CD14-positive monocyte (primary cell): ENCODE measurements at regions not wholly inside any gene's neighbourhood (a gene's known extent, or its start where the extent isn't known, plus 50 kb on each side); places are given as distances from the start of the nearest gene placed in this dataset.

Experiments
- DNase-seq, 3 donors: peaks; one replicate each; pipeline ENCODE4 v3.0.0-alpha.2; 2011 to 2022
- H2AFZ ChIP-seq: 2 replicates; pipeline ENCODE4 v1.6.0; 2012; ENCODE audit warnings: mild to moderate bottlenecking, low read depth, low read length, inconsistent platforms; ENCODE audit not compliant: insufficient read depth, poor library complexity, severe bottlenecking
- H3K27ac ChIP-seq, 2 donors: 1 replicate in 1 of 2; 2 replicates in 1 of 2; pipeline ENCODE4 v1.5.1; 2012 to 2013; ENCODE audit warnings: low read length in 2 of 2, control low read depth in 1 of 2, inconsistent platforms in 1 of 2, low read depth in 1 of 2, mild to moderate bottlenecking in 1 of 2
- H3K27me3 ChIP-seq, 2 donors: one replicate each; pipeline versions ENCODE4 v1.6.0 to v1.6.1; 2011 to 2013; ENCODE audit warnings: low read length in 2 of 2; ENCODE audit not compliant: control insufficient read depth in 2 of 2, insufficient read depth in 2 of 2
- H3K36me3 ChIP-seq, 2 donors: replicated peaks in 1 of 2; 1 replicate in 1 of 2; 2 replicates in 1 of 2; pipeline versions ENCODE4 v1.5.1 to v1.6.1; 2012 to 2013; ENCODE audit warnings: low read length in 2 of 2, control low read depth in 1 of 2, inconsistent platforms in 1 of 2, mild to moderate bottlenecking in 1 of 2; ENCODE audit not compliant: insufficient read depth in 2 of 2, control insufficient read depth in 1 of 2
- H3K4me1 ChIP-seq, 2 donors: 1 replicate in 1 of 2; 2 replicates in 1 of 2; pipeline versions ENCODE4 v1.5.1 to v1.6.1; 2012 to 2013; ENCODE audit warnings: low read length in 2 of 2, control low read depth in 1 of 2, inconsistent platforms in 1 of 2, mild to moderate bottlenecking in 1 of 2, moderate library complexity in 1 of 2; ENCODE audit not compliant: insufficient read depth in 2 of 2, control insufficient read depth in 1 of 2
- H3K4me2 ChIP-seq: replicated peaks from 2 replicates; pipeline ENCODE3; 2012; ENCODE audit warnings: low read length, moderate library complexity, mild to moderate bottlenecking; ENCODE audit not compliant: poor library complexity, severe bottlenecking; ENCODE audit errors: extremely low read depth
- H3K4me3 ChIP-seq, 3 experiments: fragments of 200-600 bp in 1 of 3; sonication (generic) in 1 of 3; replicated peaks in 1 of 3; 1 replicate in 2 of 3; 2 replicates in 1 of 3; pipeline ENCODE4 v1.5.1; 2011 to 2013; ENCODE audit warnings: low read length in 3 of 3, mild to moderate bottlenecking in 3 of 3, control low read depth in 2 of 3, low read depth in 2 of 3, inconsistent platforms in 1 of 3, moderate library complexity in 1 of 3
- H3K79me2 ChIP-seq: 2 replicates; pipeline ENCODE4 v1.6.0; 2012; ENCODE audit warnings: mild to moderate bottlenecking, control low read depth, inconsistent platforms, low read length, moderate library complexity; ENCODE audit not compliant: insufficient read depth
- H3K9ac ChIP-seq: 2 replicates; pipeline ENCODE4 v1.6.0; 2017; ENCODE audit warnings: low read length, mild to moderate bottlenecking; ENCODE audit not compliant: insufficient read depth, poor library complexity, severe bottlenecking
- H3K9me3 ChIP-seq, 2 donors: replicated peaks in 1 of 2; 1 replicate in 1 of 2; 2 replicates in 1 of 2; pipeline versions ENCODE4 v1.5.1 to v1.6.1; 2012 to 2013; ENCODE audit warnings: low read length in 2 of 2, control low read depth in 1 of 2; ENCODE audit not compliant: control insufficient read depth in 1 of 2, insufficient read depth in 1 of 2
- H4K20me1 ChIP-seq: 2 replicates; pipeline ENCODE4 v1.6.0; 2012; ENCODE audit warnings: mild to moderate bottlenecking, low read length, control low read depth, moderate library complexity; ENCODE audit not compliant: insufficient read depth
- H3K27ac Mint-ChIP-seq, 7 donors: one replicate each; pipeline ENCODE4 v1.8.0; 2020; ENCODE audit warnings: mild to moderate bottlenecking in 7 of 7, mixed read lengths in 7 of 7, moderate library complexity in 6 of 7, inconsistent platforms in 2 of 7
- H3K27me3 Mint-ChIP-seq, 3 donors: one replicate each; pipeline ENCODE4 v1.8.0; 2021 to 2022; ENCODE audit warnings: low read depth in 3 of 3, mild to moderate bottlenecking in 3 of 3, mixed read lengths in 3 of 3, moderate library complexity in 3 of 3, inconsistent platforms in 1 of 3
- H3K36me3 Mint-ChIP-seq, 2 donors: one replicate each; pipeline ENCODE4 v1.8.0; 2020; ENCODE audit warnings: mixed read lengths in 2 of 2, inconsistent platforms in 1 of 2, mild to moderate bottlenecking in 1 of 2
- H3K4me1 Mint-ChIP-seq: one replicate; pipeline ENCODE4 v1.8.0; 2020; ENCODE audit warnings: mild to moderate bottlenecking, mixed read lengths
- H3K4me3 Mint-ChIP-seq, 2 donors: one replicate each; pipeline ENCODE4 v1.8.0; 2020; ENCODE audit warnings: mild to moderate bottlenecking in 2 of 2, mixed read lengths in 2 of 2, moderate library complexity in 1 of 2
- H3K9me3 Mint-ChIP-seq, 7 donors: one replicate each; pipeline ENCODE4 v1.8.0; 2020 to 2022; ENCODE audit warnings: mixed read lengths in 7 of 7, mild to moderate bottlenecking in 6 of 7, moderate library complexity in 6 of 7, inconsistent platforms in 2 of 7
- WGBS: methylation state at CpG from one replicate; pipeline ENCODE4 v1.1.5; 2013; ENCODE audit warnings: missing lambda C conversion rate; ENCODE audit not compliant: insufficient coverage; 5-methylcytosine and 5-hydroxymethylcytosine counted together
- intact Hi-C, 2 donors: fragments of 100-400 bp; cut with micrococcal nuclease; formaldehyde crosslinking; loops; one replicate each; pipeline versions ENCODE4 v1.15.0 to v1.15.1; 2023
- TF ChIP-seq, protein P1 (sequence below): fragments of 200-600 bp; IDR thresholded peaks from one replicate; pipeline ENCODE4 v1.8.0; 2022; ENCODE audit warnings: antibody characterized with exemption, mild to moderate bottlenecking

DNA sequence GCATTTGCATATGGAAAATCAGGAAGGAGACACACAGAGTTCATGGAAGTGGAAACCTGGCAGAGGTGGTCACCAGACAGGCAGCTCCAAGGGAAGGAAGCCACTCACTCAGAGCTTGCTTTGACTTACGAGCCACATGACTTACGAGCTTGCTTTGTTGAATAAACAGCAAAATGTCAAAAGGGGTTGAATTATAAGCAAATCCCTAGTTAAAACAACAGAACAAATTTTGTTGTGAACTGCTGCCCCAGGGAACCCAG, 164.3 kb downstream of the SYK start:
- H3K27me3 Mint-ChIP-seq: peaks cover 6 to 11% (median 7%) of the 10 kb centered on the region in 3 donors
- no peak for DNase-seq
- H3K4me1 ChIP-seq: no peaks in the 10 kb centered on the region
- H3K4me3 ChIP-seq: no peak overlapping the region
- intact Hi-C loops: no loop called here
- H3K4me1 Mint-ChIP-seq: peaks cover 7% of the 10 kb centered on the region
- H3K27me3 ChIP-seq: no peaks in the 10 kb centered on the region
- no CpG with 5 or more reads among the region's 2 CpGs for WGBS
- no peak overlapping the region for H3K4me2 ChIP-seq
- H3K9me3 Mint-ChIP-seq: peaks cover 4 to 9% (median 6%) of the 10 kb centered on the region in 7 donors
- H4K20me1 ChIP-seq: no peaks in the 10 kb centered on the region
- no peak overlapping the region for H3K9ac ChIP-seq
- no peaks in the 10 kb centered on the region for H3K9me3 ChIP-seq
- no peaks in the 10 kb centered on the region for H3K79me2 ChIP-seq
- no peak overlapping the region for H3K4me3 Mint-ChIP-seq
- H3K36me3 ChIP-seq: no peaks in the 10 kb centered on the region
- no peaks in the 10 kb centered on the region for H3K36me3 Mint-ChIP-seq
- no peak overlapping the region for H2AFZ ChIP-seq
- no peak overlapping the region for H3K27ac Mint-ChIP-seq
- no peak overlapping the region for H3K27ac ChIP-seq
- TF ChIP-seq, protein P1, sequence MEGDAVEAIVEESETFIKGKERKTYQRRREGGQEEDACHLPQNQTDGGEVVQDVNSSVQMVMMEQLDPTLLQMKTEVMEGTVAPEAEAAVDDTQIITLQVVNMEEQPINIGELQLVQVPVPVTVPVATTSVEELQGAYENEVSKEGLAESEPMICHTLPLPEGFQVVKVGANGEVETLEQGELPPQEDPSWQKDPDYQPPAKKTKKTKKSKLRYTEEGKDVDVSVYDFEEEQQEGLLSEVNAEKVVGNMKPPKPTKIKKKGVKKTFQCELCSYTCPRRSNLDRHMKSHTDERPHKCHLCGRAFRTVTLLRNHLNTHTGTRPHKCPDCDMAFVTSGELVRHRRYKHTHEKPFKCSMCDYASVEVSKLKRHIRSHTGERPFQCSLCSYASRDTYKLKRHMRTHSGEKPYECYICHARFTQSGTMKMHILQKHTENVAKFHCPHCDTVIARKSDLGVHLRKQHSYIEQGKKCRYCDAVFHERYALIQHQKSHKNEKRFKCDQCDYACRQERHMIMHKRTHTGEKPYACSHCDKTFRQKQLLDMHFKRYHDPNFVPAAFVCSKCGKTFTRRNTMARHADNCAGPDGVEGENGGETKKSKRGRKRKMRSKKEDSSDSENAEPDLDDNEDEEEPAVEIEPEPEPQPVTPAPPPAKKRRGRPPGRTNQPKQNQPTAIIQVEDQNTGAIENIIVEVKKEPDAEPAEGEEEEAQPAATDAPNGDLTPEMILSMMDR: no peak

DNA sequence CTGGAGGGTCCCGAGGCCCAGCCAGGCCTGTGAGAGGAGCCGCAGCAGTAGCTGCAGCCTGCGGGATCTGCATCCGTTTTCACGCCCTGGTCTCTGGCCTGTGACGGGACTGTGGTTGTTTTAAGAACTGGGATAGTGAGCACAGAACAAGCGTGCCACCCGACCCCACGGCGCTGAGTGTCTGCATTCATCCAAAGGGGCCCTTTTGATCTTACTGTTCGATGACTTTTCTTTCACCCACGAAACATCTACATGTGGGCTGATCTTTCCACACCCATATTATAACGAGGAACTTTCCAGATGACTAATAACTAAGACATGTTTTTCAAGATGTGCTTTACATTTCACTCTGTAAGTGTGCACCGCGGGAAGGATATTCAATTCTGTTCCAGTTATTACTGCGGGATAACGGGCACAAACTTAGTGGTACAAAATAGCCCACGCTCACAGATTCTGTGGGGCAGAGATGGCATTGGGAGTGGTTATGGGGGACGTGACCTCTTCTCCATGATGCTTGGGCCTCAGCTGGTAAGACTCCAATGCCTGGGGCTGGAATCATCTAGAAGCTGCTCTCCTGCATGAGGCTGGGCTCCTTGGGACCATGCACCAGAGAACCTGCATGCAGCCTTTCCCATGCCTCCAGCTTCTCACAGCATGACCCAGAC, 165.0 kb downstream of the SYK start:
- H3K79me2 ChIP-seq: no peaks in the 10 kb centered on the region
- no peak overlapping the region for H3K9ac ChIP-seq
- no peaks in the 10 kb centered on the region for H3K36me3 ChIP-seq
- intact Hi-C loops: no loop called here
- Mint-ChIP-seq H3K4me1 (peaks cover 4% of the 10 kb centered on the region), H3K27ac (no peak overlapping the region), H3K27me3 (peaks cover 6 to 10% (median 7%) of the 10 kb centered on the region in 3 donors), H3K4me3 (no peak overlapping the region), H3K9me3 (peaks cover 4 to 9% (median 6%) of the 10 kb centered on the region in 7 donors), H3K36me3 (no peaks in the 10 kb centered on the region)
- H4K20me1 ChIP-seq: no peaks in the 10 kb centered on the region
- no peak overlapping the region for H2AFZ ChIP-seq
- WGBS: 98% methylated on average over 15 of the region's 19 CpGs
- no peak overlapping the region for H3K27ac ChIP-seq
- H3K4me3 ChIP-seq: no peak overlapping the region
- no peaks in the 10 kb centered on the region for H3K4me1 ChIP-seq
- H3K4me2 ChIP-seq: no peak overlapping the region
- no peak for DNase-seq
- no peaks in the 10 kb centered on the region for H3K9me3 ChIP-seq
- no peaks in the 10 kb centered on the region for H3K27me3 ChIP-seq
- TF ChIP-seq, protein P1: no peak
